K562 (cell line): ENCODE measurements at regions not wholly inside any gene's neighbourhood (a gene's known extent, or its start where the extent isn't known, plus 50 kb on each side); places are given as distances from the start of the nearest gene placed in this dataset.

Source experiments
- ATAC-seq: fragments of 200-7000 bp; cut with Tn5 transposase; 3 replicates; pipeline ENCODE4 v1.9.1; 2020; ENCODE audit warnings: moderate library complexity
- BruUV-seq: library from RNA; stranded (reverse); fragments of 400-500 nt; replicated peaks from 2 replicates; lab custom pipeline; 2021; lab: Mats Ljungman, UMichigan
- CTCF ChIA-PET: fragments of 300-600 bp; formaldehyde crosslinking; extraction: SDS; loops from one replicate; lab custom pipeline; 2021; ENCODE audit warnings: low intra/inter-chr PET ratio; lab: Yijun Ruan, JAX
- POLR2A ChIA-PET: fragments of 300-600, 350-650 bp; sonication (Branson Sonifier 250); formaldehyde crosslinking; extraction: SDS; loops from one replicate; lab custom pipeline; 2021; ENCODE audit warnings: antibody characterized with exemption, inconsistent platforms; lab: Yijun Ruan, JAX
- DNase-seq, 4 experiments: peaks; one replicate each; pipeline versions ENCODE4 v3.0.0 to v3.0.0-alpha.2; 2011 to 2018; ENCODE audit warnings: low spot score in 3 of 4, mixed read lengths in 3 of 4; ENCODE audit errors: extremely low read depth in 1 of 4
- FAIRE-seq: peaks from 2 replicates; lab custom pipeline; 2011; peaks lifted over from hg19 to GRCh38; lab: Jason Lieb, UNC
- H2AFZ ChIP-seq: 2 replicates; pipeline ENCODE4 v1.6.0; 2011; ENCODE audit warnings: low read depth, low read length, control low read depth, inconsistent platforms
- H3K27ac ChIP-seq: fragments of 200-600 bp; 3 replicates; pipeline ENCODE4 v1.8.0; 2011; ENCODE audit warnings: low read depth, mild to moderate bottlenecking, control low read depth, inconsistent platforms, low read length, moderate library complexity, mixed read lengths; ENCODE audit errors: extremely low read depth
- H3K27me3 ChIP-seq, 2 experiments: fragments of 300-600 bp in 1 of 2; 2 replicates in 1 of 2; 3 replicates in 1 of 2; pipeline versions ENCODE4 v1.6.0 to v1.8.0; 2011; ENCODE audit warnings: inconsistent platforms in 2 of 2, low read length in 2 of 2, mild to moderate bottlenecking in 1 of 2, mixed read lengths in 1 of 2, moderate library complexity in 1 of 2; ENCODE audit not compliant: control insufficient read depth in 2 of 2, insufficient read depth in 2 of 2
- H3K36me3 ChIP-seq: fragments of 300-600 bp; 3 replicates; pipeline ENCODE4 v1.8.0; 2011; ENCODE audit warnings: mild to moderate bottlenecking, low read length, inconsistent platforms; ENCODE audit not compliant: control insufficient read depth, insufficient read depth
- H3K4me1 ChIP-seq, 2 experiments: fragments of 200-600 bp in 1 of 2; replicated peaks in 1 of 2; 2 replicates in 1 of 2; 3 replicates in 1 of 2; pipeline versions ENCODE4 v1.5.1 to v1.8.0; 2011; ENCODE audit warnings: inconsistent platforms in 2 of 2, low read length in 2 of 2, mild to moderate bottlenecking in 1 of 2, mixed read lengths in 1 of 2, moderate library complexity in 1 of 2; ENCODE audit not compliant: control insufficient read depth in 2 of 2, insufficient read depth in 2 of 2
- H3K4me2 ChIP-seq: 2 replicates; pipeline ENCODE4 v1.6.1; 2011; ENCODE audit warnings: low read length, control low read depth, inconsistent platforms, mixed read lengths; ENCODE audit not compliant: insufficient read depth
- H3K4me3 ChIP-seq: fragments of 200-600 bp; sonication (generic), shearing (Covaris generic); 2 replicates; pipeline ENCODE4 v1.5.1; 2016; ENCODE audit warnings: control low read depth, inconsistent platforms
- H3K79me2 ChIP-seq: fragments of 200-600 bp; 3 replicates; pipeline ENCODE4 v1.8.0; 2011; ENCODE audit warnings: low read length, inconsistent platforms; ENCODE audit not compliant: control insufficient read depth, insufficient read depth
- H3K9ac ChIP-seq, 2 experiments: 2 replicates each; pipeline versions ENCODE4 v1.6.0 to v1.6.1; 2011; ENCODE audit warnings: low read depth in 2 of 2, low read length in 2 of 2, control low read depth in 1 of 2, inconsistent platforms in 1 of 2, mild to moderate bottlenecking in 1 of 2, mixed read lengths in 1 of 2; ENCODE audit not compliant: insufficient read depth in 1 of 2
- H3K9me1 ChIP-seq: one replicate; pipeline ENCODE4 v1.6.0; 2011; ENCODE audit warnings: inconsistent platforms, mild to moderate bottlenecking, low read length, moderate library complexity; ENCODE audit not compliant: control insufficient read depth, insufficient read depth
- H3K9me3 ChIP-seq: replicated peaks from 2 replicates; pipeline ENCODE4 v1.5.1; 2011; ENCODE audit warnings: low read depth, low read length, inconsistent platforms; ENCODE audit not compliant: control insufficient read depth, insufficient read depth
- H4K20me1 ChIP-seq: replicated peaks from 2 replicates; pipeline ENCODE4 v1.6.1; 2011; ENCODE audit warnings: low read length, inconsistent platforms, mixed read lengths; ENCODE audit not compliant: control insufficient read depth, insufficient read depth
- ILF3 ChIP-seq: fragments of 450-650 bp; IDR thresholded peaks from 2 replicates; pipeline ENCODE4 v1.6.1; 2018; ENCODE audit warnings: antibody characterized with exemption, mild to moderate bottlenecking, moderate library complexity, borderline replicate concordance
- NCOA2 ChIP-seq, 2 experiments: fragments of 450-650 bp; IDR thresholded peaks; 2 replicates each; pipeline ENCODE4 v1.6.1; 2018; ENCODE audit warnings: mild to moderate bottlenecking in 2 of 2, moderate library complexity in 1 of 2; ENCODE audit not compliant: partially characterized antibody in 2 of 2
- NR0B1 ChIP-seq: fragments of 450-650 bp; IDR thresholded peaks from one replicate; pipeline ENCODE4 v1.6.1; 2018; ENCODE audit warnings: mild to moderate bottlenecking, moderate library complexity; ENCODE audit not compliant: partially characterized antibody
- SMAD4 ChIP-seq: fragments of 250-450 bp; sonication (Bioruptor Pico); conservative IDR thresholded peaks from 2 replicates; pipeline ENCODE4 v1.8.0; 2021; ENCODE audit warnings: inconsistent platforms, mild to moderate bottlenecking, moderate library complexity
- STAT5A ChIP-seq: IDR thresholded peaks from 2 replicates; pipeline ENCODE4 v1.6.1; 2012; ENCODE audit warnings: low read length, inconsistent platforms, borderline replicate concordance
- ZNF12 ChIP-seq: sonication (generic); formaldehyde crosslinking; IDR thresholded peaks from 2 replicates; pipeline ENCODE4 v1.4.0; 2020; ENCODE audit warnings: mild to moderate bottlenecking, missing genetic modification reagents
- ZNF232 ChIP-seq: sonication (generic); formaldehyde crosslinking; IDR thresholded peaks from 2 replicates; pipeline ENCODE4 v1.8.0; 2022; ENCODE audit warnings: mild to moderate bottlenecking, missing genetic modification reagents
- in situ Hi-C: fragments of 300-500 bp; cut with MboI; formaldehyde crosslinking; loops from 4 replicates; pipeline ENCODE4 v1.15.0; 2018; ENCODE audit warnings: inconsistent platforms, mixed read lengths
- intact Hi-C: fragments of 100-400 bp; cut with micrococcal nuclease; formaldehyde crosslinking; loops from 2 replicates; pipeline ENCODE4 v1.14.2; 2022
- TF ChIP-seq, protein P1 (sequence below): fragments of 200-800 bp; sonication (Bioruptor generic); IDR thresholded peaks from 2 replicates; pipeline ENCODE4 v1.6.1; 2017; ENCODE audit warnings: missing genetic modification characterization, missing compliant biosample characterization
- TF ChIP-seq, protein P2 (sequence below): fragments of 200-600 bp; sonication (generic); IDR thresholded peaks from one replicate; pipeline ENCODE4 v1.6.1; 2012; ENCODE audit warnings: mild to moderate bottlenecking, low read depth, low read length, inconsistent platforms

DNA sequence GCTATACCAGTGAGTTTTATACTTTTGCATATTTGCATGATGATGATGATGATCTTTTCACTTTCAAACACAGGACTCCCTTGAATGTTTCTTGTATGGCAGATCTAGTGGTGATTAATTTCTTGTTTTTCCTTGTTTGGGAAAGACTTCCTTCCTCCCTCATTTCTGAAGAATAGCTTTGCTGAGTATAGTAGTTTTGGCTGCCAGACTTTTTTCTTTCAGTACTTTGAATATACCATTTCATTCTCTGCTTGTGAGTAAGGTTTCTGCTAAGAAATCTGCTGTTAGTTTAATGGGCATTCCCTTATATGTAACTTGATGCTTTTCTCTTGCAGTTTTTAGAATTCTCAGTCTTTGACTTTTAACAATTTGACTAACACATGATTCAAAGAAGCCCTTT, 547.4 kb upstream of the CXADR start:
- POLR2A ChIA-PET, result no interaction called here
- Histone ChIP-seq H3K79me2 (no peaks in the 10 kb centered on the region), H4K20me1 (no peaks in the 10 kb centered on the region), H3K9me3 (no peaks in the 10 kb centered on the region), H3K4me1 (no peaks in the 10 kb centered on the region), H3K36me3 (no peaks in the 10 kb centered on the region), H3K4me2 (no peak overlapping the region), H3K4me3 (no peak overlapping the region), H3K9me1 (no peaks in the 10 kb centered on the region), H3K27ac (no peak overlapping the region), H2AFZ (no peak overlapping the region), H3K27me3 (no peaks in the 10 kb centered on the region), H3K9ac (no peak overlapping the region)
- CTCF ChIA-PET, result no interaction called here
- DNase-seq (no peak), FAIRE-seq (no peak), ATAC-seq (no peak)
- no TSS peak for BruUV-seq
- in situ Hi-C loops (no loop called here), intact Hi-C loops (no loop called here)
- TF ChIP-seq, protein P1, sequence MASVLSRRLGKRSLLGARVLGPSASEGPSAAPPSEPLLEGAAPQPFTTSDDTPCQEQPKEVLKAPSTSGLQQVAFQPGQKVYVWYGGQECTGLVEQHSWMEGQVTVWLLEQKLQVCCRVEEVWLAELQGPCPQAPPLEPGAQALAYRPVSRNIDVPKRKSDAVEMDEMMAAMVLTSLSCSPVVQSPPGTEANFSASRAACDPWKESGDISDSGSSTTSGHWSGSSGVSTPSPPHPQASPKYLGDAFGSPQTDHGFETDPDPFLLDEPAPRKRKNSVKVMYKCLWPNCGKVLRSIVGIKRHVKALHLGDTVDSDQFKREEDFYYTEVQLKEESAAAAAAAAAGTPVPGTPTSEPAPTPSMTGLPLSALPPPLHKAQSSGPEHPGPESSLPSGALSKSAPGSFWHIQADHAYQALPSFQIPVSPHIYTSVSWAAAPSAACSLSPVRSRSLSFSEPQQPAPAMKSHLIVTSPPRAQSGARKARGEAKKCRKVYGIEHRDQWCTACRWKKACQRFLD (CRISPR knock-in tag), result no peak
- TF ChIP-seq NCOA2 (IDR thresholded peaks at IDR 0.05; ENCODE audit: partially characterized antibody in 2 of 2) (no peak), NR0B1 (no peak), STAT5A (no peak), SMAD4 (no peak), ILF3 (no peak), ZNF232 (CRISPR knock-in tag) (no peak), ZNF12 (CRISPR knock-in tag) (no peak)
- TF ChIP-seq, protein P2, sequence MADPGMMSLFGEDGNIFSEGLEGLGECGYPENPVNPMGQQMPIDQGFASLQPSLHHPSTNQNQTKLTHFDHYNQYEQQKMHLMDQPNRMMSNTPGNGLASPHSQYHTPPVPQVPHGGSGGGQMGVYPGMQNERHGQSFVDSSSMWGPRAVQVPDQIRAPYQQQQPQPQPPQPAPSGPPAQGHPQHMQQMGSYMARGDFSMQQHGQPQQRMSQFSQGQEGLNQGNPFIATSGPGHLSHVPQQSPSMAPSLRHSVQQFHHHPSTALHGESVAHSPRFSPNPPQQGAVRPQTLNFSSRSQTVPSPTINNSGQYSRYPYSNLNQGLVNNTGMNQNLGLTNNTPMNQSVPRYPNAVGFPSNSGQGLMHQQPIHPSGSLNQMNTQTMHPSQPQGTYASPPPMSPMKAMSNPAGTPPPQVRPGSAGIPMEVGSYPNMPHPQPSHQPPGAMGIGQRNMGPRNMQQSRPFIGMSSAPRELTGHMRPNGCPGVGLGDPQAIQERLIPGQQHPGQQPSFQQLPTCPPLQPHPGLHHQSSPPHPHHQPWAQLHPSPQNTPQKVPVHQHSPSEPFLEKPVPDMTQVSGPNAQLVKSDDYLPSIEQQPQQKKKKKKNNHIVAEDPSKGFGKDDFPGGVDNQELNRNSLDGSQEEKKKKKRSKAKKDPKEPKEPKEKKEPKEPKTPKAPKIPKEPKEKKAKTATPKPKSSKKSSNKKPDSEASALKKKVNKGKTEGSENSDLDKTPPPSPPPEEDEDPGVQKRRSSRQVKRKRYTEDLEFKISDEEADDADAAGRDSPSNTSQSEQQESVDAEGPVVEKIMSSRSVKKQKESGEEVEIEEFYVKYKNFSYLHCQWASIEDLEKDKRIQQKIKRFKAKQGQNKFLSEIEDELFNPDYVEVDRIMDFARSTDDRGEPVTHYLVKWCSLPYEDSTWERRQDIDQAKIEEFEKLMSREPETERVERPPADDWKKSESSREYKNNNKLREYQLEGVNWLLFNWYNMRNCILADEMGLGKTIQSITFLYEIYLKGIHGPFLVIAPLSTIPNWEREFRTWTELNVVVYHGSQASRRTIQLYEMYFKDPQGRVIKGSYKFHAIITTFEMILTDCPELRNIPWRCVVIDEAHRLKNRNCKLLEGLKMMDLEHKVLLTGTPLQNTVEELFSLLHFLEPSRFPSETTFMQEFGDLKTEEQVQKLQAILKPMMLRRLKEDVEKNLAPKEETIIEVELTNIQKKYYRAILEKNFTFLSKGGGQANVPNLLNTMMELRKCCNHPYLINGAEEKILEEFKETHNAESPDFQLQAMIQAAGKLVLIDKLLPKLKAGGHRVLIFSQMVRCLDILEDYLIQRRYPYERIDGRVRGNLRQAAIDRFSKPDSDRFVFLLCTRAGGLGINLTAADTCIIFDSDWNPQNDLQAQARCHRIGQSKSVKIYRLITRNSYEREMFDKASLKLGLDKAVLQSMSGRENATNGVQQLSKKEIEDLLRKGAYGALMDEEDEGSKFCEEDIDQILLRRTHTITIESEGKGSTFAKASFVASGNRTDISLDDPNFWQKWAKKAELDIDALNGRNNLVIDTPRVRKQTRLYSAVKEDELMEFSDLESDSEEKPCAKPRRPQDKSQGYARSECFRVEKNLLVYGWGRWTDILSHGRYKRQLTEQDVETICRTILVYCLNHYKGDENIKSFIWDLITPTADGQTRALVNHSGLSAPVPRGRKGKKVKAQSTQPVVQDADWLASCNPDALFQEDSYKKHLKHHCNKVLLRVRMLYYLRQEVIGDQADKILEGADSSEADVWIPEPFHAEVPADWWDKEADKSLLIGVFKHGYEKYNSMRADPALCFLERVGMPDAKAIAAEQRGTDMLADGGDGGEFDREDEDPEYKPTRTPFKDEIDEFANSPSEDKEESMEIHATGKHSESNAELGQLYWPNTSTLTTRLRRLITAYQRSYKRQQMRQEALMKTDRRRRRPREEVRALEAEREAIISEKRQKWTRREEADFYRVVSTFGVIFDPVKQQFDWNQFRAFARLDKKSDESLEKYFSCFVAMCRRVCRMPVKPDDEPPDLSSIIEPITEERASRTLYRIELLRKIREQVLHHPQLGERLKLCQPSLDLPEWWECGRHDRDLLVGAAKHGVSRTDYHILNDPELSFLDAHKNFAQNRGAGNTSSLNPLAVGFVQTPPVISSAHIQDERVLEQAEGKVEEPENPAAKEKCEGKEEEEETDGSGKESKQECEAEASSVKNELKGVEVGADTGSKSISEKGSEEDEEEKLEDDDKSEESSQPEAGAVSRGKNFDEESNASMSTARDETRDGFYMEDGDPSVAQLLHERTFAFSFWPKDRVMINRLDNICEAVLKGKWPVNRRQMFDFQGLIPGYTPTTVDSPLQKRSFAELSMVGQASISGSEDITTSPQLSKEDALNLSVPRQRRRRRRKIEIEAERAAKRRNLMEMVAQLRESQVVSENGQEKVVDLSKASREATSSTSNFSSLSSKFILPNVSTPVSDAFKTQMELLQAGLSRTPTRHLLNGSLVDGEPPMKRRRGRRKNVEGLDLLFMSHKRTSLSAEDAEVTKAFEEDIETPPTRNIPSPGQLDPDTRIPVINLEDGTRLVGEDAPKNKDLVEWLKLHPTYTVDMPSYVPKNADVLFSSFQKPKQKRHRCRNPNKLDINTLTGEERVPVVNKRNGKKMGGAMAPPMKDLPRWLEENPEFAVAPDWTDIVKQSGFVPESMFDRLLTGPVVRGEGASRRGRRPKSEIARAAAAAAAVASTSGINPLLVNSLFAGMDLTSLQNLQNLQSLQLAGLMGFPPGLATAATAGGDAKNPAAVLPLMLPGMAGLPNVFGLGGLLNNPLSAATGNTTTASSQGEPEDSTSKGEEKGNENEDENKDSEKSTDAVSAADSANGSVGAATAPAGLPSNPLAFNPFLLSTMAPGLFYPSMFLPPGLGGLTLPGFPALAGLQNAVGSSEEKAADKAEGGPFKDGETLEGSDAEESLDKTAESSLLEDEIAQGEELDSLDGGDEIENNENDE, result no peak
